Stimulated activated naive CD8-positive, alpha-beta T cell treated with anti-CD3 and anti-CD28 coated beads, Interleukin-15, Interleukin-2, amounts not matched to agents 100 U/mL and 50 U/mL, for 24 hours (primary cell): ENCODE measurements at regions not wholly inside any gene's neighbourhood (a gene's known extent, or its start where the extent isn't known, plus 50 kb on each side); places are given as distances from the start of the nearest gene placed in this dataset.

ENCODE experiments used
- ATAC-seq: fragments of 150-1000 bp; cut with Tn5 transposase; one replicate; pipeline ENCODE4 v1.10.0; 2021
- DNase-seq: peaks from one replicate; pipeline ENCODE4 v3.0.0; 2021

DNA sequence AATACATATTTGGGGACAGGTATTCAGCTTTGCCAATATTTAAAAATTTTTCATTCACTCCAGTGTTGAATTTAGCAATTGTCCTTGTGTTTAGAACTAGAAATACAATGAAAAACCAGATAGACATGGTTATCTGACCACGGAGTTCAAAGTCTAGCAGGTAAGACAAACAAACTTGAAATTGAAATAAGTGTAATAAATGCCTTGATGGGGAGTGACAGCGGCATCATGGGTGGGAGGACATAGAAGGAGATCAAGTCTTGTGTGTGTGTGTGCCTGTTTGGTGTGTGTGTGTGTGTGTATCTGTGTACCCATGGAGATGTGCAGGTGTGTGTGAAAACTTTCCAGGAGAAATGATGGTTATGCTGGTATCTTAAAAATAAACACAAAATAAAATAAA, 750.0 kb upstream of the CITED2 start:
- DNase-seq (no peak), ATAC-seq (no peak)

DNA sequence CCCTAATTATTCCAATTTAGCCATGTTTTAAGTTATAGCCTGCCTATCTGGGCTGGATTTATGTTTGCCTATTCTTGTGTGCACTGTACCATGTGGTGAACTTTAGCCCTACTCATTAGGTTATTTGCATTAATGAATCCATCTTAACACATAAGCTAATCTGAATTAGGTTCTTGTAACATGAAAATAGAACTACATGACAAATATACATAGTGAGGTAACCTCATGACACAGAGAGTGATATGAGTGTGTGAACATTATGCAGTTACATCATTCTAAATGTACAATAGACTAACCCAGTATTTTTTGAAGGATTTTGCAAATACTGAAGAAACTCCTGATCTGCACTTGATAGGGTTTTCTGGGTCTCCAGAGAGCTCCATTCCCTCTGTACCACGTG, 733.7 kb upstream of the CITED2 start:
- no peak for ATAC-seq
- no peak for DNase-seq

GRCh38 chr6:140107216-140107615, 732.8 kb upstream of the CITED2 start:
- DNase-seq, result no peak
- no peak for ATAC-seq

GRCh38 chr6:140105857-140106256, 731.4 kb upstream of the CITED2 start:
- ATAC-seq (no peak), DNase-seq (no peak)

- DNase-seq (no peak), ATAC-seq (no peak)
Measured at GRCh38 chr6:140105241-140105640, 730.8 kb upstream of the CITED2 start.

DNA sequence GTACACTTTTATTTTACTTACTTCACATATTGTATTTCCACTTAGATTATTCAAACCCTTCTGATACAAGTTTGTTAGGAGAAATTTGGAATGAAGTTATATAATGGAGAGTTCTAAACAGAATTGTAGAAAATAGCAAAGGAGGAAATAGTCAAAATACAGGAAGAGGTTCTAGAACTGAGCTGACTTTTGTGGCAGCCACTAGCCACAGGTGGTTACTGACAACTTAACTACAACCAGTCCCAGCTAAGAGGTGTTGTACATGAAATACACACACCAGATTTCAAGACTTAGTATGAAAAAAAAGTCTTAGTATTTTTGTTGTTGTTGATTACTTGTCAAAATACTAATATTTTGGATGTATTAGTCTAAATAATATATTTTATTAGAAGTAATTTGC, 727.4 kb upstream of the CITED2 start:
- no peak for DNase-seq
- no peak for ATAC-seq

GRCh38 chr6:140101367-140101766, 726.9 kb upstream of the CITED2 start:
- no peak for ATAC-seq
- no peak for DNase-seq

GRCh38 chr6:140095532-140095931, 721.1 kb upstream of the CITED2 start:
- DNase-seq (no peak), ATAC-seq (no peak)

DNA sequence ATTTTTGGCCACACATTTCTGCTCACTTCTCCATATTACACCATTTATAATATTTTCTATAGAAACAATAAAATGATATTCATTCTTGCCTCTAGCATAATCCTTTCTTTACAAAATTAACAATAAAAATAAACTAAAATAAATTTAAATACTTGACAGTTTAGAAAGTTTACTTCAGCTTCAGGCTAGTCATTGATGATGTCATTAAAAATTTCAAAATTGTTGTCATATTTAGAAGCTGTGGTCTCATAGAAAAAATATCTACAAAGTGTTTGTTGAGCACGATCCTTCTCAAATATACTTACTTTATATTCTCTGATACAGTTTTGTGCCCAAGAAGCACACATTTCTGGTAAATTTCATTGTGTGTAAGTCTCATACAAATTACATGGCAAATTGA, 717.4 kb upstream of the CITED2 start:
- ATAC-seq (no peak), DNase-seq (no peak)

- ATAC-seq (no peak), DNase-seq (no peak)
Measured at GRCh38 chr6:140090871-140091270, 716.4 kb upstream of the CITED2 start.

DNA sequence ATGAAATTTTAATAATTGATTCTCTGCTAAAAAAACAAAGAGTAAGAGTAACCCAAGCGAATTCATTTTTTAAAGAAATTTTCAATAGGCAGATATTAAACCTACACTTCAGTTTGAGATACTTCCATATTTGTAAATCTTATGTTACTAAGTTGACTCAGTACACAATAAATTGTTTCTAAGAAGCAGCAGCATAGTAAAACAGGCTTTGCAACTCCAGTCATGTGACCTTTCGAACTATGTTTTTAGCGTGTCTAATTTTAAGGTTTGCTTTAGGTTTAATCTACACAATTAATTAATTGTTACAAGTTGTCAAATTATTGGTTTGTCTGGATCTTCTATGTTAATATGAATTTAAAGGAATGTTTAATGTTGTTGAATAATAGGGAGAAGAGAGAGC, 708.9 kb upstream of the CITED2 start:
- no peak for ATAC-seq
- no peak for DNase-seq

DNA sequence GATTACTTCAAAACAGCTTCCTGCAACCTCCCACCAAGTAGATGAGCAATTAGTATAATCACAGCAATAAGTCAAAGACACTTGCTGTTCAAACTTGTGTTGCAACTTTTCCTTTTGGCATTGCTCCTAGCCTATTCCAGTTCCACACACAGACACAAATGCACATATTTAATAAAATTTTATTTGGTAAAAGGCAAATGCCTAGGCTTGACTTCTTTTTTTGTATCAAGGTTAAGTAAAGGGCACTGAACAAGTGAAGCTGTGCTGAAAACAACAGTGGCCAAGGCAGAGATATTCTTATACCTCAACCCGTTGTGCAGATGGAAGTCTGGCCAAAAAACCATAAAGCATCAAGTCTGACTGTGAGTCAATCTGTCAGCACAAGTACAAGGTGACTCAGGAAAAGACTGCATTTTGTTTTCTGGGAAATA, 708.4 kb upstream of the CITED2 start:
- DNase-seq (no peak), ATAC-seq (no peak)

DNA sequence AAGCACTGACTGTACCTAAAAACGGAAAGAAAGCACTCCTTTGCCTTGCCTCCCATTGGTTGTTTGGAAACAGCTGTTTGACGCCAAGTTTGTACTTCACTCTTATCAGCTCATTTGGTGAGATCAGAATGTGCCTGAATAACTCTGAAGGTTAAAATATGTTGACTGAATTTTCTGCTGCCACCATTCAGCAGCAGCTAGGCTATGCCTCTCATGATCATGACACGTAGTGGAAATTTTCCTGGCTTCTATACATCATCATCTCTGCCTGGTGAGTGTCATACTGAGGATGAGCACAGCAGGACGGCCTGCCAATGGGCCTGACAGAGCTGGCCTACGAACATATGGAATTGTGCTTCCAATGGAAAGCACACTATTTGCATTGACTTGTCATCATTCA, 704.9 kb upstream of the CITED2 start:
- DNase-seq (no peak), ATAC-seq (no peak)

GRCh38 chr6:140078561-140079125, 704.2 kb upstream of the CITED2 start:
- no peak for DNase-seq
- ATAC-seq, result no peak

- no peak for DNase-seq
- ATAC-seq, result no peak
Measured at GRCh38 chr6:140077827-140078560, 703.5 kb upstream of the CITED2 start.

DNA sequence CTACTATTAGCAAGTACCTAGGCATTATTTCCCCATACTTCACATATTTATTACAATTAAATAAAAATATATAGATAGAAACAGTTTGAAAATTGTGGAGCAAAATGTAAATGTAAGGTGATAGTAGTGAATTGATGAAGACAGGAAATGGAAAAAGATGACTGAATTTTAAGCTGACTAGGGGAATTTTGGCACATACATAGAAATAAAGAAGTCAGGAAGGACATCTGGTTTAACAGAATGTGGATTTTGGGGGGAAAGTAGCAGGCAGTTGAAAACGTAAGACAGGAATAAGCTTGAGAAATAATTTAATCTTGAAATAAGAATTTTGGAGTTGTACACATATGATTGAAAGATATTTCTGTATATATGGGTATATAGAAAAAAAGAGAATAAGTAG, 701.7 kb upstream of the CITED2 start:
- DNase-seq, result no peak
- no peak for ATAC-seq

- ATAC-seq (no peak), DNase-seq (no peak)
Measured at GRCh38 chr6:140073456-140073855, 699.0 kb upstream of the CITED2 start.

DNA sequence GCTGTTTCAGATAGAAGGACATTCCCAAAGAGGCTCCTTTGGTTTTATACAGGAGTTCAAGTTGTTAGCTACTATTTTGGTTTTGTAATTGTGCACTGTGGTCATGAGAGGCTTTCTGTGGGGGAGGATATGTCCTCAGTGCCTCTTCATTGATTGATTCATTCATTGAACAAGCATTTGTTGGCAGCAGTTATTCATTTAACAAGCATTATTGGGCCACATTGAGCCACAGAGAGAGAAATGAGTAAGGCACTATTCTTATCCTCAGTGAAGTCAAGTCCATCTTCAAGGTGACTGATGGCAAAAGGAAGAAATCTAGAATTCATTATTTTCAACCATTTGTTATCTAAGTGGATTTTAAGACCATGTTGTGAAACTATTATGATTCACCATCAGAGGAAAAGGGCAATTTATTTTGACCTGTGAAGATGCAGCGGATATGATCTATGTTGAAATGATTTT, 697.2 kb upstream of the CITED2 start:
- ATAC-seq (no peak), DNase-seq (no peak)

DNA sequence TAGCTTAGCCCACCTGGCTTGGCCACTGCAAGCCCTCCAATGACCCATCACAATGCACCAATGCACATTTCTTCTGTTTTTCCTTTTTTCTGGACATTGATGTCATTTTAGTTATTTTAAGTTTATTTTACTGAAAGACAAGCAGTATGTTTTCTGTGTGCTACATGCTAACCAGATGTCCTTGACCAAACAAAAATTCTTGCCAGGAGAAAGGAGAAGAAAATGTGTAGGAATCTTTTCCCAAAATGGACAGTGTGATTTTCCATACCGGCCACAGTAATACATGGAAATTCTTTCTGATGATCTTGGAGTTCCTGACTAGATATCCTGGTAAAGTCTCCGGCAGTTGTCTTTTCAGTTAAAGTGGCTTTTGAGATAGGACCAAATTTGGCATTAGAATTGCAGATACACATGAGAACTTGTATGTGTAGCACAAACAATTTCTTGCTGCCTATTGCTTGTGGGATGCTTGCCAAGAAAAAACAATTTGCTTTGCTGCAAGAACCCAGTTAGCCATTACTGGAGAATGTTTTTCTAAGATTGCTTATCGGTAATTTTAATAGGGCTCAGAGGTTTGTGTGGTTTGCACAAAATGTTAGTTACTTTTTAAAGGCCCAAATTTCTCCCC, 696.5 kb upstream of the CITED2 start:
- ATAC-seq (no peak), DNase-seq (no peak)

GRCh38 chr6:140069576-140069975, 695.1 kb upstream of the CITED2 start:
- ATAC-seq, result no peak
- no peak for DNase-seq

GRCh38 chr6:140068801-140069200, 694.4 kb upstream of the CITED2 start:
- ATAC-seq, result no peak
- no peak for DNase-seq

DNA sequence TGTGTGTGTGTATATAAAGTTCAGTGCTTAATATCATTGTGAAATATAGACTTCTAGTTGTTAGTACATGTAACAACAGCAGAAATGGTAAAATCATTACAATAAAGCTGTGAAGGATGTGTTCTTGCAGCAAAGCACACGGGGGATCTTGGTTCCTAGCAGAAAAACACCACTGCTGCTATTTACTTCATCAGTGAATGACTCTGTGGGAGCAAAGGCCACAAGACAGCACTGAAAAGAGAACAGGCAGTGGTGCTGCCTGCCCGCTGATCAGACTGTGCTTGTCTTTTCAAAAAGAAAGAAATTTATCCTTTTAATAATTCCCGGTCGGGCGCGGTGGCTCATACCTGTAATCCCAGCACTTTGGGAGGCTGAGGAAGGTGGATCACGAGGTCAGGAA, 689.9 kb upstream of the CITED2 start:
- no peak for ATAC-seq

DNA sequence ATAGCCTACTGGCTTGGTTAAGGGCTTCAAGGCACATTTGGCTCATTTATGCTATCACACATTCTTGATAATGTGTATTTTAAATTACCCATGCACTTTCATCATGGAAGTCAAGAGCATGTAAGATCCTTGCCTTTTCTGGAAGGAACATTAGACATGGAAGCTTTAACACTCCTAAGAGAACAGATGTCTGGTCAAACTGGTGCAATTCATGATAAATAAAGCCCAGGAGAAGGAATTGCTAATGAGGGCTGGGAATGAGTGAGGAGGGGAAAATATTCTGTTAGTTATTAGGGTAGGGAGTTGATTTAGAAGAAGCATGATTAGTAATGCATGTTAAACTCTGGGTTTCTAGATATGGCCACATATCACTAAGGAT, 688.6 kb upstream of the CITED2 start:
- ATAC-seq, result no peak
- DNase-seq, result no peak

More for the DNA sequence above, 689.9 kb upstream of the CITED2 start:
- DNase-seq, result no peak
